Dermis blood vessel endothelial cell (primary cell): ENCODE measurements at regions not wholly inside any gene's neighbourhood (a gene's known extent, or its start where the extent isn't known, plus 50 kb on each side); places are given as distances from the start of the nearest gene placed in this dataset.
"Not testable (repeated sequence)": the region's sequence is repeated elsewhere in the genome, so short reads cannot be mapped to it uniquely, and the experiment has no call there.

Source experiments
- DNase-seq: peaks from one replicate; pipeline ENCODE4 v3.0.0; 2010

DNA sequence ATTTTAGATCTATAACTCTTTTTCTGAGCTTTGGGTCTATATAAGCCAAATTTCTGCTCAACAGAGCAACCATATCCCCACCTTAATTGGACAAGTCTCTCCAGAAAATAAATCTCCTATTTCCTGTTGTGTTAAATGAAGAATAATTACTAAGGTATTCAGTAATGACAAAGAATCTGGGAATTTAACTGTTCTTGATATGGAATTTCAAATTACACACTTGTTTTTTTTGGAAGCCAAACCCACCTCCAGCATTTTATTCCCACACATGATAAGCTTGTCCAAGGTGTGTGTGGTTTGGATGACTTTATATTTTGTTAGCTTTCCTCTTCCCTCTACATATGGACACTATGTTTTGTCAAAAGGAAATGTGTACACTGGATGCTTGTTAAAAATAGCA is 1313.2 kb upstream of the CDH18 start:
- DNase-seq = not testable (repeated sequence)

DNA sequence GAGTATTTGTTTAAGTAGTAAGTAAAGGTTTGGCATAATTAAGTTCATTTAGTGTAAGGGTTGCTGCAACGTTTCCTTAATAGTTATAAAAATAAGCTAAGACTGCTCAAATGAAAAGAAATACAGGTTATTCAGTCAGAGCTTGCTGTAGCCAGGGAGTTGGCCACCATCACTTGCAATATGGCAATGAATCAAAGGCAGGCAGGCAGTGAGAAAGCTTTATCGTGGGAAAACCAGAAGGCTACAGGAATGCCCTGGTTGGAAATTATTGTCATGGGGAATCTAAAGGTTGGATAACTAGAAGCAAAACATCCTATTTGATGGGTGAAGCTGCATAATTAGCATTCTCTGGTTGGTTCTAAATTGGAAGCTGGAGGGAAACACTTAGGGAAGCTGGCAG is 1286.4 kb upstream of the CDH18 start:
- not testable (repeated sequence) for DNase-seq

DNA sequence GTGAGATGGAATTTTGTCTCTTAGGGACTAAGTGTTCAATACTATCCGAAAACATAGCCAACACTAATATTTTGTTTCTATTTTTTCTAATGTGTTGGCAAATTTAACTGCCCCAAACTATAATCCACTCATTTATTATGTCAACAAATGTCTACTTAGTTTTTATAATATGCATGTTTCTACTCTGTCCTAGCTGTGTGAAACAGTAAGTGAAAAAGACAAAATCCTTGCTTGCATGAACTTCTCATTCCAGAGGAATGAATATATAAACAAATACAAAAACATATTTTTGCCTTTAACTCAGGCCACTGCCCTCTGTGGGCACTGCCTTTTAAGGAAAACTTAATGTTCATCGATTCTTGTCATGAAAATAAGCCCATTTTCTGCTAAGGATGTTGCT is 1275.4 kb upstream of the CDH18 start:
- no peak for DNase-seq

DNA sequence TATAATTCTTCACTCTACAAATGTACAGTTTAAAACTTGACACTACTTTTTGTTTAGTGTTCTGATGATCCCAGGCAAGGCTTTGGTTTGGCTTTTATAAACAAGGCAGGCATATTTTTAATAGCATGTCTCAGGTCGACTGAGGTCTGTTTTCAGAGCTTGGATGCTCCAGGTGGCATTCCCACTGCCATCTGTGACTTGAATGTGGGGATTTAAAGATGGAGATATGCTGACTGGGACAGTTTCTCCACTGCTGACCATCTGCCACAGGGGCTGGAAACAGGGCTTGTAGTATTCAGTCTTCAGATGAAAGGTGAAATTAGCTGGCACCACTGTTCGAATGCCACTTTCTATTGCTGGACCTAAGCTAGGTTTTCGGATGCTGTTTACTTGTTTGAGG is 1266.2 kb upstream of the CDH18 start:
- DNase-seq = no peak

DNA sequence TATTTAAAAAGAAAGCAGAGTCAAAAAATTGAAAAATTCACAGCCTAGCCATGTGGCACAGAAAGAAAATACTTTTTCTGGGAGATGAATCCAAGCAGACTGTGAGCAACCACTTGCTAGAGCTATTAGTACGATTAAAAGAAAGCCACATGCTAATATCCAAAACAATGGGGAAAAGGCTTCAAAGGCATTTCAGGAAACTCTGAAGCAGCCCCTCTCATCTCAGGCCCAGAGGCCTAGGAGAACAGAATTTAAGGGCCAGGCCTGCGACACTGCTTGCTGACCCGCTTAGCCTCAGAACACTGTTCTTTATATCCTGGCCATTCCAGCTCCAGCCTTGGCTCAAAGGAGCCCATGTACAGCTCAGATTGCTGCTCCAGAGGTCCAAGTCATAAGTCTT is 1257.0 kb upstream of the CDH18 start:
- DNase-seq = no peak

DNA sequence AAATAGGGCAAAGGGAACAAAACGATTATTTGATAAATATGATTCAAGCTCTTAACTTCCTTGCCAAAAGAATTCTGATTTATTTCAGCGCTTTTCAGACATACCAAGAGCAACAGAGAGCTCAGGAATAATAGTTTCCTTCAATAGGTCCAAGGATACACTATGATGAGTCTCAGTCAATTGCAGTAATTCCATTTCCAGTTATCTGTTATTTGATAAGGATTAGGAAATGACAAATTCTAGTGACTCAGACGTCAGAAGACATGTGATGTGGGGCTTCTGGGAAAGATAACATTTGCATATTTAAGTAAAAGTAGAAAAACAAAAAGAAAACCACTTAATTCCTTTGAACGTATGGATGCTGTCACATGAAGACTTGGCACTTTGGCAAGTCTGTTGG is 1250.8 kb upstream of the CDH18 start:
- DNase-seq = no peak

DNA sequence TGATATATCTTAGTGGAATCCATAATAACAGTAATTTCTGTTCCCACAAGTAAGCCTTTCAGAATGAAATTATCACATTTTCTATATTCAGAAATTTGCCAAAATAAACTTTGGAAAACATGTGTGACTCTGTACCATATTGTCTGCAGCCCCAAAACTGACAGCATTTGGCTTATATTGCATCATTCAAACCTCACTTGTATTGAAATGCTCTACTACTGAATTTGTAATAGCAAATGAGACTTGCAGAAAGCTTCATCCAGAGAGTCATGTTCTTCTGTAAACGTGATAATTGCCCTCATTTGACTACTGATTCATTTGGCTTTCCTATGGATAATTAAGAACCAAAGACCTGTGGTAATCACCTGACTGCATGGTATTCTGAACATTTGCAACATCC is 1249.5 kb upstream of the CDH18 start:
- no peak for DNase-seq

DNA sequence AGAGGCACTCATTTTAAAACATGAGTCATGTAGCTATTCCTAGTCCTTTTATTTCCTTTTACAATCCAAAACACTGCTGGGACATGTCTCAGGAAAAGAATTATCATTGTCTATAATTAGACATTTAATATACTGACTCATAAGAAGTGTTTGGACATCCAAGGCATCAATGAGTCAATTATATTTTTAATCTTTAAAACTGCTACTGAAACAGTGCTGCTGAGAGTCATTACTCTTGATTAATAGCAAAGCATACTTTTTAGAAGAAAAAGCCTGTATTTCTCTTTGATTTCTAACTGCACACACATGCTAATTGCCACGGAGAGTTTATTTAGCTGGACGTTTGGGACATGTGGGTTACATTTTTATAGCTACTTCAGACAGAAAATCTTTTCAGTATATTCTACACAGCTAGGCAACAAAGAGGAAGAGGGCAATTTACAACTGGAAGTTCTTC is 1249.0 kb upstream of the CDH18 start:
- DNase-seq = peak; percentile 59

DNA sequence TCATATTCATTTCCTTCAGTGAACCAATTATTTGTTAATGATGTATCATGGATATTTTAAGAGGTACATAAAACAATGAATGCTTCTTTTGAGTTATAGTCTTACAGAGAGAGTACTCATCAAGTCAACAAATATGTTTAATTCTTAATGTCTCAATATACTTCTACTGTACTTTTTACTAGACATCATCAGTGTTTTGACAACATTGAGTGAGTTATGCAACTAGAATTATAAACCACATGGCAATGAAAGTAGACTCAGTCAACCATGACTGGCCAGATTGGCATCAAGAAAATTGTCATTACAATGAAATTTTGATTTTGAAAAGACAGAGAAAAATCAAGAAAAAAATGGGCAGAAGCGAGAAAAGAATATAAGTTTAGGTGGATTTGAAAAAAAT is 1248.1 kb upstream of the CDH18 start:
- DNase-seq = no peak

DNA sequence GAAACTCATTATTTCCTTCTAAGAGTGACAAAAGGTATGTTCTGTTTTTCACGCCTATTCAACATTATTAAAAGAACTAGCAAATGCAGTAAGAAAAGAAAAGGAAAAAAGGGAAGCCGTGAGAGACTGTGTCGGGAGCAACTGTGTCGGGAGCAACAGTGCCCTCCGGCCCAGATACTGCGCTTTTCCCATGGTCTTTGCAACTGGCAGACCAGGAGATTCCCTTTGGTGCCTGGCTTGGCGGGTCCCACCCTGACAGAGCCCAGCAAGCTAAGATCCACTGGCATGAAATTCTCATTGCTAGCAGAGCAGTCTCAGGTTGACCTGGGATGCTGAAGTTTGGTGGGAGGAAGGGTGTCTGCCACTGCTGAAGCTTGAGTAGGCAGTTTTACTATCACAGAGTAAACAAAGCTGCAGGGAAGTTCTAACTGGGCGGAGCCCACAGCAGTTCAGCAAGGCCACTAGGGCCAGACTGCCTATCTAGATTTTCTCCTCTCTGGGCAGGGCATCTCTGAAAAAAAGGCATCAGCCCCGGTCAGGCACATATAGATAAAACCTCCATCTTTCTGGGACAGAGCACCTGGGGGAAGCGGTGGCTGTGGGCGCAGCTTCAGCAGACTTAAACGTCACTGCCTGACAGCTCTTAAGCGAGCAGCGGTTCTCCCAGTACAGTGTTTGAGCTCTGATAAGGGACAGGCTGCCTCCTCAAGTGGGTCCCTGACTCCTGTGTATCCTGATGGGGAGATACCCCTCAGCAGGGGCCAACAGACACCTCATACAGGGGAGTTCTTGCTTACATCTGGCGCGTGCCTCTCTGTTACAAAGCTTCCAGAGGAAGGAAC is 1237.4 kb upstream of the CDH18 start:
- DNase-seq = no peak

DNA sequence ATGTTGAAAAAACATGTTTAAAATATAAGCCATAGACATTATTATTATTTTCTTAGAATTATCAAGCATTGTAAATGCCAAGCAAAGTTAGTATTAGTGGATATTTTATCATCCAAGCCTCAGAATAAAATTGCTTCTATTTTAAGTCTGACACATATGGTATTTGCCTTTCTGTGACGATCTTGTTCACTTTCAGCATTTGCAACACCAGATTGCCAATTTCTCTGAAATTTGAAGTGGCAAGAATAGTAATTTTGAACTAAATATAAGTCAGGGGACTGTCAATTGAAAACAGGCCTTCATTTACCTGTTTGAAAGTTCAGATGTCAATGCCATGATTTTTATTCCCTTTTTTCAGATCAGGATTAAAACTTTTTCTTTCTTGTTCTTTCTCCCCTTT is 1233.6 kb upstream of the CDH18 start:
- no peak for DNase-seq

DNA sequence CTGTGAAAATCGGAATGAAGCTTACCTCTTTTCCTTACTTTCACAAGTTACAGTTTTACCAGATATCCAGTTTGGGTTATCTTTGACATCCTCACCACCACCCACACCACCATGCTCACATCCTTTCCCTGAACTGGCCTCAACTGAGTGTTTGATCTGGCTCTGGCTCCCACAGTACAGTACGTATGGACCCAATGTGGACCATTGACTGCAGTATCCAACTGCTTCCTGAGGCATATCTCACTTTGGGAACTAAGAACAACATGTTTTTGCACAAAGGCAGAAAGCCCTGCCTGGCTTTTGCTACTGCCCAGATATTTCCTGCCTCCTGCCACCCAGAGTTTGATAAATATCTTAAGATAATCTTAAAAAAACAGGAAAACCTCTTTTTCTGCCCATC is 1232.0 kb upstream of the CDH18 start:
- DNase-seq = peak; percentile 46

DNA sequence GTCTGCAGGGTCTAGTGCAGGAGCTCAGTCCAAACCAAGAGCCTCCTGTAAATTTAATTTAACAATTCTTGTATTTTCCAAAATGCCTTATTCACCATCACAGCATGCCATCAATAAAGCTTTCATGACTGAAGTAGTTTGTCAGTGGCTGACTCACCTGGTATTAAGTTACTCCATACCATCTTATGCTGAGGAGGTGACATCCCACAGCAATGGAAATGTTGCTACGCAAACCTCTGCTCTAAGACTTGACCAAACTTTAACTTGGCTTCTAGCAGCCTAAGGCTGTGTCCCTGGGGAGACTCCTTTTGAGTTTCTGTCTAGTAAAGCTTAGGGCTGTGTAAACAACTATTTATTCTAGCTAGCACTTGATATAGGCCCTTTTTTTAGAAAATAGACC is 1231.3 kb upstream of the CDH18 start:
- no peak for DNase-seq

DNA sequence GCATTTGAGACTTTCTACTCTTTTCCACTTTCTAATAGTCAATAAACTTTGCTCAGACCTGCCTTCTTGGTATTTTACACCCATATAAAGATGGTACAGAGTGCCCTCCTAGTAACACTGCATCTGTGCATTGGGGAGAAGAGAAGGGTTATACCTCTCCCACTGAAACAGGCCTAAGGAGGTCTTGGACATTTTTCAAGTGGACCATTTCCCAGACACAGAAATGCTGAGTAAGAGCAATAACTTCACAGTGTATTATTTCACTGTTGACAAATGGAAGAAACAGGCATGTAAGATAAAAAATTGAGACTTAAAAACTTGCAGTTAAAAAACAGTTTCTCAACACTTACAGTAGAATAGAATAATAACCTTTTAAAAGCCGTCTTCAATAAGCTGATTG is 1224.0 kb upstream of the CDH18 start:
- DNase-seq = no peak

DNA sequence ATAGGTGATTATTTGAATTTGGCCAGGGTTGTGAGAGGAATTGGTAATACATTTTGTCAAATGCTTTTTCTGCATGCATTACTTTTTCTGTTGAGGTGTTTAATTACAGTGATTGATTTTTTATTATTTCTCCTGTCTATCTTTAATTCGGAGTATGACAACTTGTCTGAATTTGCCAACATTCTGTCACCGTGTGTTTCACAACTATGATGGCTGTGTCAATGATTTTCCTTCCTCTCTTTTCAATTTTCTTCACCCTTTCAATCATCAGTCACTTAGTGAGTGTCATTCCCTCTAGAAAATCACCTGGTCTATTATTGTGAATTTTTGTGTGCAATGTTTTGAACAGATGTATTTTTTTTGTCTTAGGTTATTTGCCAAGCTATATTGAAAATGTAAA is 1221.4 kb upstream of the CDH18 start:
- no peak for DNase-seq

DNA sequence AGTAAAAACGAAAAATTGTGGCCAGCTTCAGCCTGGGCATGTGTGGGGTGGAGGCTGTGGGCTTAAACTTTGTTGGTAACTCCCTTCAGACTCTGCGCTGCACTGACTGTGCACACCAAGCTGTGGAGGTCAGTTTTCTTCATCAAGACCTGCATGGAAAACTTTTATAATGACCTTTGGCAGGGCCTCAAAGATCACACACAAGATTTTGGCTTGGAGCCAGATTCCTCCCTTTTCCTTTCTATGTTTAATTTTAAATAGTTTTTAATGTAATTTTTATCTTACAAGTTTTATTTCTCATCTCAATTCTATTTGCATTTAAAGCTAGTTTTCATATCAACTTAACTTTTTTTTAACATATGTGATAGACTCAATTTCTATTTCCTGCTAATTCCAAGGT is 1211.1 kb upstream of the CDH18 start:
- peak; percentile 40 for DNase-seq

DNA sequence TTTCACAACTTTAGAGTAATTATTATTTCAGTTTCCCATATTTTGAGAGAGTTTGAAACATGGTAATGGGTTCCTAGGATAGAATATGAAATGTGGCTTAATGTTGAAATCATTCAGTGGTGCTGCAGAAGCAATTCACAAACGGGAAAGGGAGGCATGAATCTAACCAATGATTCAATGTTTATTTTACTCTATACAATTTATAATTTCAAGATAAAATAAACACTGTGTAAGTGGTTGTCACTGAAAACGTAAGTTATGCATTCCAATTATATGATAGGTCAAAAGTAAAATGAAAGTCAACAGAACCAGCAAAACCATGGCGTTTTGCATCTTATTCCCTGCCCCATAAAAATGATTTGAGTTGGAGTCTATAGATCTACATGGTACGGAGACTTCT is 1207.1 kb upstream of the CDH18 start:
- no peak for DNase-seq

DNA sequence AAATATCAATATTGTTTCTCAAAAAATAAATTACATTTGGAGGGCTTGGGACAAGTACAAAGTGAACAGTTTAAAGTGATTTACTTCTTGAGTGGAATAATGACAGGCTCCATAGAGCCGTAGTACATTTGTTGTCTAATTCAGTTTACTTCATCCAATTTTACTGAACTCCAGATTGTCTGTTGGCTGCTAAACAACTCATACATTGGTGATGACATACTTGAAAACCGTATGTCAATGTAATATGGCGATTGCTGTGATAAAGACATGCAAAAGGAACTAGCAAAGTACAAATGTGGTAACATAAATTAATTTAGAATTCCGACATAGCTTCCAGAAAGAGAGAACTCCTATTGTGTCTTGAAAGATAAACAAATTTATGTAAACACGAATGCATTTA is 1197.5 kb upstream of the CDH18 start:
- DNase-seq = no peak

DNA sequence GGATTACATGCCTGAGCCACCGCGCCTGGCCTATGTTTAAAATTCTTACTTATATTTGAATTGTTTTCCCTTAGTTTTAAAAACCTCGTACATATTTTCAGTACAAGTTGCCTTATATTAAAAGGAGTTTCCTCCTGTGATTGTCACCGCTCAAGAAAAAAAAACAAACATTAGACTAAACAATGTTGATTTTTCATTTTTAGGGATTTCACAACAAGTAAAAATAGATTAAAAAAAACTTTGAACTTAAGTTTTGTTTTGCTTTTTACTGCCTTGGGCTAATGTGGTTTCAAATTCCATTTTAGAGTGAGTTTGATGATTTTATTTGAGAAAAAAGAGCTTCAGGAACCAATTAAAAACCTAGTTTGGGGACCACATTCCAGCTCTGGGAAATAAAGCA is 1196.6 kb upstream of the CDH18 start:
- no peak for DNase-seq

DNA sequence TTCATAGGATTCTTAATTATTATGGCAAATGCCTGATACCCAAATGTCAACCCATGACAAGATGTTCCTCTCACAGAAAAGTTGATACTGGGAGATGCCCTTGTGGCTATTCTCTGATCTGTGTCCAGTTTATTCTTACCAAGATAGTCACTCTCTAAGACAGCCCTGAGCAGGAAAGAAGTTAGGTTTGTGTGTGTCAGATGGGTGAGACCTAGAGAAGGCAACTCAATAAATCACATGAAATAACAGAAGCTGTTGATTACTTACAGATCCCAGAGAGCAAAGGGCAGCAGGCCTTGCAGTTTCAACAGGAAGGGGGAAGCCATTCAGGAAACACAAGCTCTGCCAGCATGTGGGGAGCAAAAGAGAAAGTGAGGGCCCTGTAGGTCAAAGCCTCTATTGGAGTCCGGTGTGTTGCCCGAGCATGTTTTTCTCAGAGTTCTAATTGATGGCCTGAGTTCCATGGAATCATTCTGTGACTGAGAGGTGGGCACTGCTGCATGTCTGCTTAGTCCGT is 1193.7 kb upstream of the CDH18 start:
- DNase-seq = peak; percentile 83

DNA sequence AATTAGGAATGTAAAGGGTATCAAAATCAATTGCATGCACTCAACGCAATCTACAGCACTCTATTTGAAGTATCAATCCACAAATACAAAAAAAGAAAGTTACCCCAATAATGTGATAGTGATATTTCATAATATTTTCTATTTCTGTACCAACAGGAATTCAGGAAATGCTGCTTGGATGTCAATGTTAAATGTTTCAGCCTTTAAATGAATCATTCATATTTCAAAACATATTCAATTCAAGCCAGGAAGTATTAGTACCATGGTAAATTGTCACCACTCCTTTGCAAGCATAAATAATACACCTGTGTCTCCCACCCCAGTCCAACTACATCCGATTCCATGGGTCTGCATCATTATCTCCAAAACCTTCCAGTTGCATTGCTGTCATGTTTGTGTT is 1185.5 kb upstream of the CDH18 start:
- no peak for DNase-seq

DNA sequence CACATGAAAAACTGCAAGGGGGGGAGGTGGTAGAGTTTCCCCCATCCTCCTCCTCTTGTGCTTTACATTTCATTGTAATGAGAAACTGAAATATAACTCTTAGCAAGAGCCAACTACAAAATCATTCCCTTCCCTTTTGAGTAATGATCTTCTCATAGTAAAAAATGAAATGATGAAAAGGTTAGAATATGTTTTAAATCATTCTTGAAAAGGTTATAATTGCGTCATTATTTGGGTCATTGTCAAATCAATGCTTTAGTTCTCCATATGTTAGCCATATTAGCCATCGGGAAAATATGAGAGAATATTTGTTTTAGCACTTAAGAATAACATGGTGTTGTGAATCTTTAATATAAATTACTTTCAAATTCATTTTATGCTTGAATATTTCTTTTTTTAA is 1185.0 kb upstream of the CDH18 start:
- DNase-seq = no peak

DNA sequence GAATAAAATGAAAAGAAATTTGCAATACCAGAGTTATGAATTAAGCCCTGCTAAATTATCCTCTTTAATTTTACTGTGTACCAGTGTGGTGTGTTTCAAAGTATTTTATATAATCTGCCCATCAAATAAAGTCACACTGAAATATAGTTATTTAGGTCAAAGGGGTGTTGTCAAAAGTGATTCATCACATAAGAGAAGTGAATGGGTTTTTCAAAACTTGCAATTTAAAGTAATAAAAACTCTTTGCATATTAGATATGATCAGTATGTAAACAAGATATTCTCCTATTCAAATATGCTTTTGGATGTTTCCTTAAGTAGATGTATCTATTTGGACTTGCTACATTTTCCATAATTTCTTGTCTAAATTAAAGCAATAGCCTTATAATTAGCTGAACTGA is 1183.0 kb upstream of the CDH18 start:
- no peak for DNase-seq

DNA sequence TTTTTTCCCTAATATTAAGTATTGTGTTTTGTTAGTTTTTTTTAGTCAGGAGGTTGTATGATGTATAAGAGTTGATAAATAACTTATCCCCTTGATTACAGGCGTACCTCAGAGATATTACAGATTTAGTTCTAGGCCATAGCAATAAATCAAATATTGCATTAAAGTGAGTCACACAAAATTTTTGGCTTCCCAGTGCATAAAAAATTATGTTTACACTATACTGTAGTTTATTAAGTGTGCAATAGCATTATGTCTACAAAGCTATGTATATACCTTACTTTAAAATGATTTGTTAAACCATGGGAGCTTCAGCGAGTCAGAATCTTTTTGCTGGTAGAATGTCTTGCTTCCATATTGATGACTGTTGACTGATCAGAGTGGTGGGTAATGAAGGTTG is 1180.6 kb upstream of the CDH18 start:
- DNase-seq = no peak

DNA sequence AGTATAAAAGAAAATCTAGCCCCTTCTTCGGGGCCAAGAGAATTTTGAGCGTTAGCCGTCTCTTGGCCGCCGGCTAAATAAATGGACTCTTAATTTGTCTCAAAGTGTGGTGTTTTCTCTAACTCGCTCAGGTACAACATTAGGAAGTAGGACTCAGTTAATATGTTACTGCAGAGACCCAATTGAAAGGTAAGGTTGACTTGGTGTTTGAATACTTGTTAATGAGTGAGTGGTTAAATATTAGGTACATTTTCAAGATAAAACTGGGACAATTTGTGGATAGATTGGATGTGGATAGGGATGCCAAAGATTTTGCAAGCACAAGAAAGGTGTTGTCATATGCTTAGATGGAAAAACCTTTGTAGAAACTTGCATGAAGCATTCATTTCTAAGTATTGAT is 1177.3 kb upstream of the CDH18 start:
- DNase-seq = no peak
